ENCODE measurements at regions not wholly inside any gene's neighbourhood (a gene's known extent, or its start where the extent isn't known, plus 50 kb on each side); places are given as distances from the start of the nearest gene placed in this dataset.

DNA sequence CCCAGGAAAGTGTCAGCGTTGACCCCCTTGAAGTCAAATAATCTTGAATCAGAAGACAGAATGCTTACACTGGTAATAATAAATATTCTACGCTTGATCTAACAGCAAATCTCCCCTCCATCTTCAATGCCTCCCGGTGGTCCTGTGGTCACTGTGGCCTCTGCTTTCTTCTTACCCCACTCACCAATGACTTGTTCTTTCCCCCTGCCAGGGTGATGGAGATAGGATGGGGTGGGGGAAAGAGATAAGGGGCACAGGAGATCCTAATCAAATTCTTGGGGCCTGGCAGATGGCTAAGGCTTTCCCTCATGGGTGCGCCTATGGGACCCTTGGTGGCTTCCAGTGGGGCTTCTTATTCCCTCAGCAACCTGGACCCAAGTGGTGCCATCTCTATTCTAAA, 152.6 kb upstream of the EGFLAM start:
- TF ChIP-seq, protein P1, sequence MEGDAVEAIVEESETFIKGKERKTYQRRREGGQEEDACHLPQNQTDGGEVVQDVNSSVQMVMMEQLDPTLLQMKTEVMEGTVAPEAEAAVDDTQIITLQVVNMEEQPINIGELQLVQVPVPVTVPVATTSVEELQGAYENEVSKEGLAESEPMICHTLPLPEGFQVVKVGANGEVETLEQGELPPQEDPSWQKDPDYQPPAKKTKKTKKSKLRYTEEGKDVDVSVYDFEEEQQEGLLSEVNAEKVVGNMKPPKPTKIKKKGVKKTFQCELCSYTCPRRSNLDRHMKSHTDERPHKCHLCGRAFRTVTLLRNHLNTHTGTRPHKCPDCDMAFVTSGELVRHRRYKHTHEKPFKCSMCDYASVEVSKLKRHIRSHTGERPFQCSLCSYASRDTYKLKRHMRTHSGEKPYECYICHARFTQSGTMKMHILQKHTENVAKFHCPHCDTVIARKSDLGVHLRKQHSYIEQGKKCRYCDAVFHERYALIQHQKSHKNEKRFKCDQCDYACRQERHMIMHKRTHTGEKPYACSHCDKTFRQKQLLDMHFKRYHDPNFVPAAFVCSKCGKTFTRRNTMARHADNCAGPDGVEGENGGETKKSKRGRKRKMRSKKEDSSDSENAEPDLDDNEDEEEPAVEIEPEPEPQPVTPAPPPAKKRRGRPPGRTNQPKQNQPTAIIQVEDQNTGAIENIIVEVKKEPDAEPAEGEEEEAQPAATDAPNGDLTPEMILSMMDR (IDR thresholded peaks at IDR 0.05), result no peak
- TF ChIP-seq POLR2A (IDR thresholded peaks at IDR 0.05) (no peak), POLR2AphosphoS5 (IDR thresholded peaks at IDR 0.05) (no peak)
